Endothelial cell of umbilical vein (primary cell): ENCODE measurements at regions not wholly inside any gene's neighbourhood (a gene's known extent, or its start where the extent isn't known, plus 50 kb on each side); places are given as distances from the start of the nearest gene placed in this dataset.

Source experiments
- BruUV-seq: library from RNA; stranded (reverse); fragments of 400-500 nt; replicated peaks from 2 replicates; lab custom pipeline; 2021; lab: Mats Ljungman, UMichigan
- CTCF ChIA-PET: fragments of 300-600, 350-600 bp; sonication (Branson Sonifier 250); formaldehyde crosslinking; loops from one replicate; lab custom pipeline; 2021; ENCODE audit warnings: antibody characterized with exemption, inconsistent platforms; lab: Charles Lee
- POLR2A ChIA-PET: fragments of 300-600, 350-600 bp; sonication (Branson Sonifier 250); formaldehyde crosslinking; loops from one replicate; lab custom pipeline; 2021; ENCODE audit warnings: antibody characterized with exemption, inconsistent platforms; lab: Charles Lee
- DNase-seq: peaks from one replicate; pipeline ENCODE4 v3.0.0-alpha.2; 2011; ENCODE audit warnings: low read depth, low spot score
- FAIRE-seq: peaks from 2 replicates; lab custom pipeline; 2011; peaks lifted over from hg19 to GRCh38; lab: Jason Lieb, UNC
- H2AFZ ChIP-seq: 2 replicates; pipeline ENCODE4 v1.6.0; 2012; ENCODE audit warnings: low read depth, low read length, control low read depth, inconsistent platforms
- H3K27ac ChIP-seq: 2 replicates; pipeline ENCODE4 v1.5.1; 2011; ENCODE audit warnings: low read depth, mild to moderate bottlenecking, control low read depth, low read length, moderate library complexity; ENCODE audit not compliant: insufficient read depth
- H3K27me3 ChIP-seq, 2 experiments: 2 replicates each; pipeline versions ENCODE4 v1.6.0 to v1.6.1; 2011; ENCODE audit warnings: low read length in 2 of 2, mixed read lengths in 1 of 2; ENCODE audit not compliant: control insufficient read depth in 2 of 2, insufficient read depth in 2 of 2
- H3K36me3 ChIP-seq, 2 experiments: 2 replicates in 1 of 2; 3 replicates in 1 of 2; pipeline ENCODE4 v1.5.1; 2011; ENCODE audit warnings: low read length in 2 of 2, mild to moderate bottlenecking in 1 of 2, moderate library complexity in 1 of 2; ENCODE audit not compliant: control insufficient read depth in 2 of 2, insufficient read depth in 2 of 2; ENCODE audit errors: extremely low read depth in 1 of 2
- H3K4me1 ChIP-seq: 3 replicates; pipeline ENCODE4 v1.5.1; 2011; ENCODE audit warnings: mild to moderate bottlenecking, low read length; ENCODE audit not compliant: control insufficient read depth, insufficient read depth; ENCODE audit errors: extremely low read depth
- H3K4me2 ChIP-seq: 2 replicates; pipeline ENCODE4 v1.6.1; 2011; ENCODE audit warnings: low read length, control low read depth, mixed read lengths; ENCODE audit not compliant: insufficient read depth
- H3K4me3 ChIP-seq, 3 experiments: fragments of 200-600 bp in 1 of 3; sonication (generic), shearing (Covaris generic) in 1 of 3; replicated peaks in 1 of 3; 2 replicates each; pipeline ENCODE4 v1.5.1; 2011 to 2016; ENCODE audit warnings: control low read depth in 3 of 3, low read length in 3 of 3, mild to moderate bottlenecking in 2 of 3, inconsistent platforms in 1 of 3, low read depth in 1 of 3, moderate library complexity in 1 of 3; ENCODE audit not compliant: insufficient read depth in 1 of 3
- H3K79me2 ChIP-seq: 2 replicates; pipeline ENCODE4 v1.6.0; 2012; ENCODE audit warnings: low read length, inconsistent platforms; ENCODE audit not compliant: control insufficient read depth, insufficient read depth
- H3K9ac ChIP-seq: replicated peaks from 2 replicates; pipeline ENCODE3; 2011; ENCODE audit warnings: low read length, control low read depth; ENCODE audit not compliant: insufficient read depth; ENCODE audit errors: extremely low read depth
- H3K9me1 ChIP-seq: replicated peaks from 3 replicates; pipeline ENCODE4 v1.6.0; 2011; ENCODE audit warnings: mild to moderate bottlenecking, low read length; ENCODE audit not compliant: control insufficient read depth, insufficient read depth; ENCODE audit errors: extremely low read depth
- H3K9me3 ChIP-seq: replicated peaks from 2 replicates; pipeline ENCODE4 v1.5.1; 2012; ENCODE audit warnings: low read length, inconsistent platforms; ENCODE audit not compliant: control insufficient read depth, insufficient read depth
- H4K20me1 ChIP-seq: replicated peaks from 2 replicates; pipeline ENCODE3; 2011; ENCODE audit warnings: mild to moderate bottlenecking, low read length; ENCODE audit not compliant: control insufficient read depth, insufficient read depth; ENCODE audit errors: extremely low read depth
- CTCF ChIP-seq, 2 donors: IDR thresholded peaks; 1 replicate in 1 of 2; 2 replicates in 1 of 2; pipeline ENCODE4 v1.5.1; 2011; ENCODE audit warnings: low read length in 2 of 2, mild to moderate bottlenecking in 2 of 2, moderate library complexity in 2 of 2, control low read depth in 1 of 2, inconsistent platforms in 1 of 2, low read depth in 1 of 2; ENCODE audit not compliant: insufficient read depth in 1 of 2; ENCODE audit errors: extremely low read depth in 1 of 2
- EZH2 ChIP-seq: IDR thresholded peaks from 2 replicates; pipeline ENCODE4 v1.6.1; 2012; ENCODE audit warnings: borderline replicate concordance, low read depth, mild to moderate bottlenecking, moderate library complexity, low read length, inconsistent platforms; ENCODE audit not compliant: severe bottlenecking
- FOS ChIP-seq: IDR thresholded peaks from 2 replicates; pipeline ENCODE4 v1.6.1; 2011; ENCODE audit warnings: mild to moderate bottlenecking, low read length, moderate library complexity, borderline replicate concordance; ENCODE audit not compliant: insufficient read depth
- GATA2 ChIP-seq: IDR thresholded peaks from 2 replicates; pipeline ENCODE4 v1.7.0; 2011; ENCODE audit warnings: low read depth, mild to moderate bottlenecking, moderate library complexity, mixed read lengths, low read length; ENCODE audit not compliant: insufficient read length, insufficient read depth
- JUN ChIP-seq: IDR thresholded peaks from 2 replicates; pipeline ENCODE4 v1.6.1; 2011; ENCODE audit warnings: borderline replicate concordance, low read depth; ENCODE audit not compliant: insufficient read length, insufficient read depth
- MAX ChIP-seq: IDR thresholded peaks from 2 replicates; pipeline ENCODE4 v1.6.1; 2011; ENCODE audit not compliant: insufficient read depth, insufficient read length
- MYC ChIP-seq: IDR thresholded peaks from one replicate; pipeline ENCODE4 v1.6.1; 2011; ENCODE audit warnings: mild to moderate bottlenecking, low read depth, low read length
- POLR2A ChIP-seq: IDR thresholded peaks from 2 replicates; pipeline ENCODE4 v1.6.1; 2012; ENCODE audit warnings: low read depth, mild to moderate bottlenecking, control low read depth, low read length
- POLR2AphosphoS5 ChIP-seq: IDR thresholded peaks from 2 replicates; pipeline ENCODE4 v1.6.1; 2012; ENCODE audit warnings: low read depth, mild to moderate bottlenecking, control low read depth, low read length, moderate library complexity; ENCODE audit not compliant: insufficient read depth
- dilution Hi-C: fragments of 300-500 bp; cut with MboI; formaldehyde crosslinking; loops from one replicate; pipeline ENCODE4 v1.15.0; 2019; ENCODE audit warnings: low sequenced_read_pairs; ENCODE audit not compliant: extremely low pct_ligation_motif_present
- intact Hi-C: fragments of 100-400 bp; cut with micrococcal nuclease; formaldehyde crosslinking; loops from one replicate; pipeline ENCODE4 v1.10.0; 2022

GRCh38 chr5:82855893-82856550 is 221.2 kb downstream of the TMEM167A start:
- TF ChIP-seq POLR2A, result no peak
- TF ChIP-seq JUN, result no peak
- no peak for TF ChIP-seq EZH2
- TF ChIP-seq GATA2, result no peak
- TF ChIP-seq MAX, result no peak
- no peak for TF ChIP-seq MYC
- no peak for TF ChIP-seq FOS
- TF ChIP-seq CTCF (IDR thresholded peaks at IDR 0.05; ENCODE audit: extremely low read depth in 1 of 2, insufficient read depth in 1 of 2, low read depth in 1 of 2, low read length in 2 of 2), result no peak
- no peak for TF ChIP-seq POLR2AphosphoS5
- BruUV-seq, result no TSS peak
- Histone ChIP-seq H3K9ac (no peak overlapping the region), H3K36me3 (no peaks in the 10 kb centered on the region), H3K9me1 (no peaks in the 10 kb centered on the region), H2AFZ (no peak overlapping the region), H3K4me3 (no peak overlapping the region), H4K20me1 (no peaks in the 10 kb centered on the region), H3K27ac (no peak overlapping the region), H3K4me2 (no peak overlapping the region), H3K79me2 (no peaks in the 10 kb centered on the region), H3K4me1 (no peaks in the 10 kb centered on the region), H3K9me3 (no peaks in the 10 kb centered on the region), H3K27me3 (no peaks in the 10 kb centered on the region)
- POLR2A ChIA-PET, result no interaction called here
- DNase-seq, result no peak
- CTCF ChIA-PET, result no interaction called here
- intact Hi-C loops, result no loop called here
- dilution Hi-C loops, result no loop called here
- FAIRE-seq, result no peak
